ENCODE measurements at regions not wholly inside any gene's neighbourhood (a gene's known extent, or its start where the extent isn't known, plus 50 kb on each side); places are given as distances from the start of the nearest gene placed in this dataset.

GRCh38 chr2:22270341-22270740 is 1114.6 kb upstream of the KLHL29 start:
- POLR2A ChIA-PET = no interaction called here
- no peaks in the 10 kb centered on the region for H3K36me3 ChIP-seq (ENCODE audit: control insufficient read depth, insufficient read depth, low read length)
- H3K4me3 ChIP-seq (ENCODE audit: low read depth, low read length) = no peak overlapping the region
- TF ChIP-seq, protein P1, sequence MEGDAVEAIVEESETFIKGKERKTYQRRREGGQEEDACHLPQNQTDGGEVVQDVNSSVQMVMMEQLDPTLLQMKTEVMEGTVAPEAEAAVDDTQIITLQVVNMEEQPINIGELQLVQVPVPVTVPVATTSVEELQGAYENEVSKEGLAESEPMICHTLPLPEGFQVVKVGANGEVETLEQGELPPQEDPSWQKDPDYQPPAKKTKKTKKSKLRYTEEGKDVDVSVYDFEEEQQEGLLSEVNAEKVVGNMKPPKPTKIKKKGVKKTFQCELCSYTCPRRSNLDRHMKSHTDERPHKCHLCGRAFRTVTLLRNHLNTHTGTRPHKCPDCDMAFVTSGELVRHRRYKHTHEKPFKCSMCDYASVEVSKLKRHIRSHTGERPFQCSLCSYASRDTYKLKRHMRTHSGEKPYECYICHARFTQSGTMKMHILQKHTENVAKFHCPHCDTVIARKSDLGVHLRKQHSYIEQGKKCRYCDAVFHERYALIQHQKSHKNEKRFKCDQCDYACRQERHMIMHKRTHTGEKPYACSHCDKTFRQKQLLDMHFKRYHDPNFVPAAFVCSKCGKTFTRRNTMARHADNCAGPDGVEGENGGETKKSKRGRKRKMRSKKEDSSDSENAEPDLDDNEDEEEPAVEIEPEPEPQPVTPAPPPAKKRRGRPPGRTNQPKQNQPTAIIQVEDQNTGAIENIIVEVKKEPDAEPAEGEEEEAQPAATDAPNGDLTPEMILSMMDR (IDR thresholded peaks at IDR 0.05; ENCODE audit: insufficient read depth, low read depth, low read length) = no peak
- no peaks in the 10 kb centered on the region for H3K27me3 ChIP-seq (ENCODE audit: control insufficient read depth, insufficient read depth, low read length)
- DNase-seq (ENCODE audit: low read depth) = no peak
- CTCF ChIA-PET = no interaction called here

GRCh38 chr2:22273853-22274252 is 1111.1 kb upstream of the KLHL29 start:
- CTCF ChIA-PET = interaction anchor here (1.7 kb wide), 1 partner anchor 28 kb away, joined by 3 read pairs; no protein-coding TSS in a partner anchor
- POLR2A ChIA-PET = no interaction called here
- Histone ChIP-seq H3K4me3 (ENCODE audit: low read depth, low read length) (no peak overlapping the region), H3K36me3 (ENCODE audit: control insufficient read depth, insufficient read depth, low read length) (no peaks in the 10 kb centered on the region), H3K27me3 (ENCODE audit: control insufficient read depth, insufficient read depth, low read length) (no peaks in the 10 kb centered on the region)
- TF ChIP-seq, protein P1 (IDR thresholded peaks at IDR 0.05; ENCODE audit: insufficient read depth, low read depth, low read length) = no peak
- no peak for DNase-seq (ENCODE audit: low read depth)

GRCh38 chr2:22274661-22275060 is 1110.3 kb upstream of the KLHL29 start:
- no peaks in the 10 kb centered on the region for H3K36me3 ChIP-seq (ENCODE audit: control insufficient read depth, insufficient read depth, low read length)
- no peak for DNase-seq (ENCODE audit: low read depth)
- ChIA-PET CTCF (interaction anchor here (0.6 kb wide), 1 partner anchor 11 kb away, joined by 4 read pairs; no protein-coding TSS in a partner anchor), POLR2A (no interaction called here)
- TF ChIP-seq, protein P1 (IDR thresholded peaks at IDR 0.05; ENCODE audit: insufficient read depth, low read depth, low read length) = no peak
- H3K4me3 ChIP-seq (ENCODE audit: low read depth, low read length) = no peak overlapping the region
- H3K27me3 ChIP-seq (ENCODE audit: control insufficient read depth, insufficient read depth, low read length) = no peaks in the 10 kb centered on the region

GRCh38 chr2:22276696-22277095 is 1108.3 kb upstream of the KLHL29 start:
- no peak for DNase-seq (ENCODE audit: low read depth)
- H3K36me3 ChIP-seq (ENCODE audit: control insufficient read depth, insufficient read depth, low read length) = no peaks in the 10 kb centered on the region
- ChIA-PET POLR2A (no interaction called here), CTCF (no interaction called here)
- H3K27me3 ChIP-seq (ENCODE audit: control insufficient read depth, insufficient read depth, low read length) = no peaks in the 10 kb centered on the region
- TF ChIP-seq, protein P1 (IDR thresholded peaks at IDR 0.05; ENCODE audit: insufficient read depth, low read depth, low read length) = no peak
- H3K4me3 ChIP-seq (ENCODE audit: low read depth, low read length) = no peak overlapping the region

- no peak for DNase-seq (ENCODE audit: low read depth)
- no peaks in the 10 kb centered on the region for H3K36me3 ChIP-seq (ENCODE audit: control insufficient read depth, insufficient read depth, low read length)
- H3K27me3 ChIP-seq (ENCODE audit: control insufficient read depth, insufficient read depth, low read length) = no peaks in the 10 kb centered on the region
- TF ChIP-seq, protein P1 (IDR thresholded peaks at IDR 0.05; ENCODE audit: insufficient read depth, low read depth, low read length) = no peak
- H3K4me3 ChIP-seq (ENCODE audit: low read depth, low read length) = no peak overlapping the region
- POLR2A ChIA-PET = no interaction called here
- CTCF ChIA-PET = no interaction called here
These were observed 1105.4 kb upstream of the KLHL29 start for GRCh38 chr2:22279541-22279940.

All from BJ (cell line).